Activated CD8-positive, alpha-beta memory T cell treated with anti-CD3 and anti-CD28 coated beads, Interleukin-2, amount 50 U/mL, for 24 hours (primary cell): ENCODE measurements at regions not wholly inside any gene's neighbourhood (a gene's known extent, or its start where the extent isn't known, plus 50 kb on each side); places are given as distances from the start of the nearest gene placed in this dataset.

Experiments
- DNase-seq: peaks from one replicate; pipeline ENCODE4 v3.0.0-alpha.2; 2020; ENCODE audit errors: extremely low read depth

GRCh38 chr7:155360495-155361345, 63.0 kb downstream of the INSIG1 start:
- no peak for DNase-seq

DNA sequence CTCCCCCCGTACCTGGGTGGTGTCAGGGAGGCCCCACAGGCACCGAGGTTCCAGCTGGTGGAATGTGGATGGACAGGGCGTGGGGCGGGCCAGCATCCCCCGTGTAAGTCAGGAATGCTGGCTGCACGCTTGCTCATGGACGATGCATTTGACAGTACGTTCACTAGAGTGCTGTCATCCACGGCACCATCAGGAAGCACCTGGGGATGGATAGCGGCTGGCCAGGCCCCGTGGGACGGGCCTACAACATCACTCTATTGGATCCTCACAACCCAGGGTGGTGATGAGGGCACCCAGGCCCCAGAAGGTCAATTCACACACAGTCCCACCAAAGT, 63.6 kb downstream of the INSIG1 start:
- DNase-seq = no peak

DNA sequence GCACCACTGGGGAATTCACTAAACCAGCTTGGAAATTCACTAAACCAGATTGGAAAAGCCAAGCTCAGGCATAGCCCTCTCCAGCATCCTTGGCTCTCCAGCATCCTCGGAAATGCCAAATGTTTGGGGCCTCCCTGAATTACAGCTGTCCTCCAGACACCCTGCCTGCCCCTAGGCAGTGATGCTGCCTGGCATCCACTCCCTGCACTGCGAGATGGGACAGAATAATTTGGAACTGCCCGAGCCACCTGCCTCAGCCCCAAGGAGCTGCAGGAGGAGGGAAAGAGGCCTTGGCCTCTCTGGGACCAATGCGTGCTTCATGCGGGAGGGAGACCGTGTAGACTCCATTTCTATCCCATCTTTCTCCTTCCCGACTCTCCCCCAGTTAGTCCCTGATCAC, 64.3 kb downstream of the INSIG1 start:
- no peak for DNase-seq

DNA sequence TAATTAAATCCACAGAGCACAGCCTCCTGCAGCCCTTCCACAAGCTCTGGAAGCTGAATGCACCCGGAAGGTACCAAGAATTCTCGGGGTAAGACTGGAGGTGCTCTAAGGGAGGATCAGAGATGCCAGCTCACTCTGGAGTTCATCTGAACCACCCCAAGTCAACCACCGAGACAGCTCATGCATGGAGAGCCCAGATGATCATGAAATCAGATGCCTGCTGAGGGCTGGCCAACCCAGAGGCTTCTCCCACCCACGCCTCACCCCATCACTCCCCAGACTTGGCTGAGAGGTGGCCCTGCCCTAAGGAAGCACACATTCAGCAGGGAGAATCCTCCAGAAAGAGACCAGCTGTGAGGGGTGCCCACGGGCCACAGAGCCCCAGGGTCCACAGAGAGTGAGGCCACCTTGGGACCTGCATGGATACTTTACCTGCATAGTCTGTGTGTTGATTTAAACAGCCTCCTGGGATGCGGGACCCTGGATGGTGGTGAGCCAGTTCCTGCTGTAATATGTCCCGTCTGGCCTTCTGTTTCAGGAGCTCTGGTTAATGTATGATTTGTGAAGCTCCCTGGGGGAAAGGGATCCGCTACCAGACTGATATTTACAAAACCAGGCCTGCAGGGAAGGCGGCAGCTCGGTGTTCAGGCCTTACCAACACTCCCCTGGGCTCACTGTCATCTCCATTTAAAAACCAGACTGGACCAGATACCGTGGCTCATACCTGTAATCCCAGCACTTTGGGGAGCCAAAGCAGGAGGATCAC, 64.9 kb downstream of the INSIG1 start:
- no peak for DNase-seq

- DNase-seq = no peak
Measured at GRCh38 chr7:155363146-155363539, 65.5 kb downstream of the INSIG1 start.

- DNase-seq = no peak
Measured at GRCh38 chr7:155363852-155364600, 66.3 kb downstream of the INSIG1 start.

DNA sequence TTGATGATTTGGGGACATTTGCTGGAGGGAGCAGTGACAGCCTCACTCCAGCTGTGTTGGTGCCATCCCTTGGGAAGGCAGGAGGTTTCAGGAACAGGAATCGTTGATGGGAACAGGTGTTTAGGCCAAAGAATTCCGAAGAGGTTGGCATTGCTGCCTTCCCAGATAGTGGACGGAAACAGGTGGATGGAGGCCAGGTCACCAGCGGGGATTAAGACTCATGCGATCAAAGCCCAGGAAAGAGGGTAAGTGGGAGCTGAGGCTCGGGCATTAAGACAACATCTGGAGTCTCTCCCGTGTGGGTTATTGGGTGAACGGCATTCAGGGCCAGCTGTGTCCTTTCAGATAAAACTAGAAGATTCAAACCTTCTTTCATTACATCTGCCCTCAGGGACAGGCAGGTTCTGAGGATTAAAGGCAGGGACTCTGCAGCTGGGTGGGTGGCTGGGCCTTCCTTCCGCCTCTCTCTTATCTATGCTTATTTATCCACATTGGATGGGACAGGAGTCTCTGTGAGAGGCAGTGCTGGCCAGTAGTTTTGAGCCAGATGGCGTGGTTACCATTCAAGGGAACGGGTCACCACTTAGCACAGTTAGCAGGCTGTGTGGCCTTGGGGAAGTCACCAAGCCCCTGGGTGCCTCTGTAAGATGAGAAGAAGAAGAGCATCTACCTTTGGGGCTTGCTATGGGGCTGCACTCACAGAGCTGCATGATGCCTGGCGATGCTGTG, 67.6 kb downstream of the INSIG1 start:
- no peak for DNase-seq

- DNase-seq = no peak
Measured at GRCh38 chr7:155368894-155369600, 71.4 kb downstream of the INSIG1 start.

DNA sequence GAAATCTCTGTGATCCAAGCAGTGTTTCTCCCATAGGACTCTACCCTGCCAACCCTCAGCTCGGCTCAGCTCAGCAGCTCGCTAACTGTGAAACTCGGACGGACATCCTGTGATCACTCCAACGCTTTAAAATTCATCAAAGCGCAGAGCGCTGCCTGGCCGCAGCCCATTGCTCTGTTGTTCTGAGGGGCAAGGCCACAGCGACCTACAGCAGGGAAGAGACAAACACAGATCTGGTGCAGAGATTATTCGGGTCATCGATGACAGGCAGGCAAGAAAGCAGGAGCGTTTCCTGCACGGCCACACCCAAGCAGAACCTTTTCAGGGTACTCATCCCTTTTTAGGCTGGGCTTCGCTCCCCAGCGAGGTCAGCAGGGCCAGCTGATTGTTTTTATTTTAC, 72.1 kb downstream of the INSIG1 start:
- no peak for DNase-seq

DNA sequence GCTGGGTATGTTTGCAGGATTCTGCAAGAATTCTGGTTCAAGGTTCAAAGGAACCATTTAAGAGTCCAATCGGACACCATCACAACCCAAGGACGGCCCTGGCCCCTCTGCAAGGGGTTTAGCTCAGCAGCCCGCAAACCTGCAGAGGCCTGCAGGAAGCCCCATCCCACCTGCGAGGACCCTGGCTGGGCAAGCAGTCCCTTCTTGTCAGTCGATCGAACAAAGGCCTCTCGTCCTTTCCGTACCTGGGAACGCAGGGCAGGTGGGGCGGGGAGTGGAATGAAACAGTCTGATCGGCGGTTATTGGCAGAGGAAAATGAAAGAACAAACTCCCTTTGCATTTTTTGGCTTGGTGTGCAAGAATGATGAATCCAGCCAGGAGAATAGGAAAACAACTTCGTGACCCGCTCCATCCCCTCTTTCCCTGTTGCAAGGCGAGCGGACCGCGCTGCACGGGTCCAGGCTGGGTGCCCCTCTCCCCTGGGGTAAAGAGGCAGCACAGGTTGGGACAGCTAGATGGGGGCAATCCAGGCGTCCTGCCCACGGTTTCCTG, 73.7 kb downstream of the INSIG1 start:
- no peak for DNase-seq

- no peak for DNase-seq
Measured at GRCh38 chr7:155371884-155372781, 74.5 kb downstream of the INSIG1 start.

DNA sequence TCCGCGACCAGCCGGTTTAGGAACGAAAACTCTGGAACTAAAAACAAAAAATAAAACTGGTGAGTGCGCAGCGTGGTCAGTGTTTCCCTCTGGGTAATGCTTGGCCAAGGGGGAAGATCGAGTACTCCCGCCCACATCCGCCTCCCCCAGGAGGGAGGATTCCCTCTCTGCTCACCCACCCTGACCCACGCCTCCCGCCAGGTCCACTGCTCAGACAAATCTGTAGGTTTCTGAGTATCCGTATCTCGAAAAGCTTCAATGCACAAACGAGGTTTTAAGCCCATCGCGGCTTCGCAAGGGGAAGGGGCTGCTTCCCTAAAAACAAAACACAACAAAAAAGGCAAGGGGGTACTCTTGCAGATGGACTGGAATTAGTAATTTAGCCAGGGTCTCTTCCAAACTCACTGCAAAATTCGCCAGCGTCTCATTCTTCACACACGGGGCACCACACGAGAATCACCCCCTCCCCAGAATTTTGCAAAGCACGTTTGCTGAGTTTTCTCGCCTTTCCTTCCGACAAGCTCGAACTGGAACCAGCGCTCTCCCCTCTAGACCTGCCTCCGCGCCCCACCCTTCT, 75.2 kb downstream of the INSIG1 start:
- no peak for DNase-seq

GRCh38 chr7:155373359-155374273, 75.9 kb downstream of the INSIG1 start:
- DNase-seq = no peak

- no peak for DNase-seq
Measured at GRCh38 chr7:155374276-155375252, 76.9 kb downstream of the INSIG1 start.

- DNase-seq = no peak
Measured at GRCh38 chr7:155375337-155376277, 77.9 kb downstream of the INSIG1 start.
